K562 (cell line): ENCODE measurements at regions not wholly inside any gene's neighbourhood (a gene's known extent, or its start where the extent isn't known, plus 50 kb on each side); places are given as distances from the start of the nearest gene placed in this dataset.

Experiments used
- BRF1 ChIP-seq: IDR thresholded peaks from 3 replicates; pipeline ENCODE4 v1.6.1; 2011; ENCODE audit warnings: borderline replicate concordance, mild to moderate bottlenecking; ENCODE audit not compliant: insufficient read length; ENCODE audit errors: extremely low read depth
- CBX3 ChIP-seq, 2 experiments: IDR thresholded peaks; 1 replicate in 1 of 2; 2 replicates in 1 of 2; pipeline ENCODE4 v1.6.1; 2012; ENCODE audit warnings: inconsistent platforms in 2 of 2, low read length in 2 of 2, borderline replicate concordance in 1 of 2, control low read depth in 1 of 2
- HDAC2 ChIP-seq: fragments of 450-650 bp; IDR thresholded peaks from 2 replicates; pipeline ENCODE4 v1.6.1; 2016; ENCODE audit warnings: mild to moderate bottlenecking
- HNRNPLL ChIP-seq: fragments of 200-400 bp; formaldehyde crosslinking; IDR thresholded peaks from 2 replicates; pipeline ENCODE4 v1.6.1; 2017; ENCODE audit warnings: low read length, low read depth, mild to moderate bottlenecking; ENCODE audit not compliant: poor library complexity, severe bottlenecking
- SP1 ChIP-seq: sonication (generic); formaldehyde crosslinking; IDR thresholded peaks from 2 replicates; pipeline ENCODE4 v1.8.1; 2022; ENCODE audit warnings: mild to moderate bottlenecking, missing genetic modification reagents
- ZC3H4 ChIP-seq: sonication (generic); formaldehyde crosslinking; IDR thresholded peaks from 2 replicates; pipeline ENCODE4 v1.9.0; 2021; ENCODE audit warnings: missing genetic modification reagents, borderline replicate concordance
- ZNF217 ChIP-seq: sonication (generic); formaldehyde crosslinking; IDR thresholded peaks from 2 replicates; pipeline ENCODE4 v1.8.0; 2022; ENCODE audit warnings: mild to moderate bottlenecking, missing genetic modification reagents
- TF ChIP-seq, protein P1 (sequence below), 3 experiments: IDR thresholded peaks in 2 of 3; conservative IDR thresholded peaks in 1 of 3; 2 replicates each; pipeline ENCODE4 v1.5.1; 2011 to 2012; ENCODE audit warnings: low read length in 3 of 3, mild to moderate bottlenecking in 3 of 3, control low read depth in 2 of 3, improper control_type of control experiment in 1 of 3, inconsistent platforms in 1 of 3, low read depth in 1 of 3, mixed read lengths in 1 of 3, moderate library complexity in 1 of 3; ENCODE audit not compliant: insufficient read depth in 2 of 3

- TF ChIP-seq ZNF217 (CRISPR knock-in tag): no peak
- TF ChIP-seq, protein P1, sequence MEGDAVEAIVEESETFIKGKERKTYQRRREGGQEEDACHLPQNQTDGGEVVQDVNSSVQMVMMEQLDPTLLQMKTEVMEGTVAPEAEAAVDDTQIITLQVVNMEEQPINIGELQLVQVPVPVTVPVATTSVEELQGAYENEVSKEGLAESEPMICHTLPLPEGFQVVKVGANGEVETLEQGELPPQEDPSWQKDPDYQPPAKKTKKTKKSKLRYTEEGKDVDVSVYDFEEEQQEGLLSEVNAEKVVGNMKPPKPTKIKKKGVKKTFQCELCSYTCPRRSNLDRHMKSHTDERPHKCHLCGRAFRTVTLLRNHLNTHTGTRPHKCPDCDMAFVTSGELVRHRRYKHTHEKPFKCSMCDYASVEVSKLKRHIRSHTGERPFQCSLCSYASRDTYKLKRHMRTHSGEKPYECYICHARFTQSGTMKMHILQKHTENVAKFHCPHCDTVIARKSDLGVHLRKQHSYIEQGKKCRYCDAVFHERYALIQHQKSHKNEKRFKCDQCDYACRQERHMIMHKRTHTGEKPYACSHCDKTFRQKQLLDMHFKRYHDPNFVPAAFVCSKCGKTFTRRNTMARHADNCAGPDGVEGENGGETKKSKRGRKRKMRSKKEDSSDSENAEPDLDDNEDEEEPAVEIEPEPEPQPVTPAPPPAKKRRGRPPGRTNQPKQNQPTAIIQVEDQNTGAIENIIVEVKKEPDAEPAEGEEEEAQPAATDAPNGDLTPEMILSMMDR (IDR thresholded peaks at IDR 0.05 in 2 of 3, conservative IDR thresholded peaks at IDR 0.05 in 1 of 3; ENCODE audit: insufficient read depth in 2 of 3, low read depth in 1 of 3, low read length in 3 of 3): no peak
- no peak for TF ChIP-seq BRF1
- no peak for TF ChIP-seq ZC3H4 (CRISPR knock-in tag)
- no peak for TF ChIP-seq CBX3 (IDR thresholded peaks at IDR 0.05; ENCODE audit: borderline replicate concordance in 1 of 2, low read length in 2 of 2)
- no peak for TF ChIP-seq HDAC2
- TF ChIP-seq HNRNPLL: no peak
- TF ChIP-seq SP1 (CRISPR knock-in tag): no peak
Observed at GRCh38 chr1:820962-821361, 102.8 kb upstream of the SAMD11 start.
